NCI-H2196 (cell line): ENCODE measurements at regions not wholly inside any gene's neighbourhood (a gene's known extent, or its start where the extent isn't known, plus 50 kb on each side); places are given as distances from the start of the nearest gene placed in this dataset.
"Not testable (repeated sequence)": the region's sequence is repeated elsewhere in the genome, so short reads cannot be mapped to it uniquely, and the experiment has no call there.

ENCODE experiments used
- DNase-seq: peaks from one replicate; lab custom pipeline; 2025; ENCODE audit not compliant: unreplicated experiment; lab: John Stamatoyannopoulos, UW

GRCh38 chr6:11411593-11411992 lies 126.0 kb upstream of the TMEM170B start:
- no peak for DNase-seq

GRCh38 chr6:11410539-11411307 lies 126.8 kb upstream of the TMEM170B start:
- DNase-seq: no peak

GRCh38 chr6:11409371-11409770 lies 128.2 kb upstream of the TMEM170B start:
- no peak for DNase-seq

- no peak for DNase-seq
Measured at GRCh38 chr6:11407414-11407813, 130.1 kb upstream of the TMEM170B start.

- DNase-seq: no peak
Measured at GRCh38 chr6:11404838-11405237, 132.7 kb upstream of the TMEM170B start.

- no peak for DNase-seq
Measured at GRCh38 chr6:11404081-11404480, 133.5 kb upstream of the TMEM170B start.

GRCh38 chr6:11403035-11403601 lies 134.4 kb upstream of the TMEM170B start:
- DNase-seq: no peak

- DNase-seq: not testable (repeated sequence)
Measured at GRCh38 chr6:11402581-11402980, 135.0 kb upstream of the TMEM170B start.

- DNase-seq: not testable (repeated sequence)
Measured at GRCh38 chr6:11401954-11402353, 135.6 kb upstream of the TMEM170B start.

GRCh38 chr6:11398451-11399326 lies 138.9 kb upstream of the TMEM170B start:
- no peak for DNase-seq

- DNase-seq: no peak
Measured at GRCh38 chr6:11397622-11398450, 139.7 kb upstream of the TMEM170B start.

- no peak for DNase-seq
Measured at GRCh38 chr6:11396860-11397259, 140.7 kb upstream of the TMEM170B start.

GRCh38 chr6:11393713-11394627 lies 143.6 kb upstream of the TMEM170B start:
- DNase-seq: no peak

- DNase-seq: peak; percentile 32
Measured at GRCh38 chr6:11392778-11393507, 144.6 kb upstream of the TMEM170B start.

- DNase-seq: no peak
Measured at GRCh38 chr6:11391934-11392777, 145.4 kb upstream of the TMEM170B start.

GRCh38 chr6:11389977-11390376 lies 147.6 kb upstream of the TMEM170B start:
- DNase-seq: no peak

GRCh38 chr6:11388983-11389944 lies 148.3 kb upstream of the TMEM170B start:
- no peak for DNase-seq
